GM21723 (cell line): ENCODE measurements at regions not wholly inside any gene's neighbourhood (a gene's known extent, or its start where the extent isn't known, plus 50 kb on each side); places are given as distances from the start of the nearest gene placed in this dataset.
"Not testable (repeated sequence)": the region's sequence is repeated elsewhere in the genome, so short reads cannot be mapped to it uniquely, and the experiment has no call there.

ENCODE experiments used
- ATAC-seq: cut with Tn5 transposase; IDR thresholded peaks from one replicate; pipeline ENCODE4 v1.9.1; 2021; ENCODE audit warnings: mild to moderate bottlenecking, moderate library complexity; ENCODE audit not compliant: unreplicated experiment

DNA sequence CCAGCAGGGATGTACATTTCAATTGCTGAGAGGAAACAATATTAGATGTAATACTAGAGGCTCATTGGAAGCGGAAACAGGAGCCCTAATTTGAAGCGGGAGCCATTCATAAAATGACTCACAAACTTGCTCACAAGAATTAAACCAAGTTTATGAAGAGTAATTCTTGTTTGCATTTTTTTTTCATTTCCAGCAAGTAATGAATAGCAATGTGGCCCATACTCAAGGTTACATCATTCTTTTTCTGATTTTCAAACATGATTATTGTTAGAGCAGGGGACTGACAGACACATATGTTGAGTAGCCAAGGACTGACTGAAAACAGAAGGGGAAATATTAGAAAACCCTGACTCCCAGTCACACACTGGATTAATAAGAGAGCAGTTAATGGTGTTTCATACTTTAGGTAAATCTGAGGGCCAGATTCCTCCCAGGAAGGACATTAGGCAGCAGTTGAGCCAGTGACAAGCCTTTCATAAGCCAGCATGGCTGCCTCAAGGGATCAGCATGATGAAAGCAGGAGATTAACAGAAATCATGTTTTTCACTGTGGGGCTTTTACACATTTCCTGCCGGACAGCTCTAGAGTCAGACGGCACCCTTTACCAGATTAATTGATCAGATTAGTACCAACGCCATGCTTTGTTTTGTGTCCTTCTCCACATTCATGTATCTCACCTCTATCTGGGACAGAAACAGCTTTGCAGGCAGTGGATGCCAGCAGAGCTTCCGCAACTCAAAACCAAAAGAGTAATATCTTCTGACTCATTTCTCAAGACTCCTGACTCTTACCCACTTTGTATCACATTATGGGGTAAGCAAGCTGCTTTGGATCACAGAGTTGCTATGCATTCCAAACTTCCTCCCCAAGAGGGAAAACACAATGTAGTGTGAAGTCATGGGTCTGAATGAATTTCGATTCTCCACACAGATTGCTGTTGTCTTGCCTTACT is 831.6 kb downstream of the KCNA4 start:
- ATAC-seq: no peak

DNA sequence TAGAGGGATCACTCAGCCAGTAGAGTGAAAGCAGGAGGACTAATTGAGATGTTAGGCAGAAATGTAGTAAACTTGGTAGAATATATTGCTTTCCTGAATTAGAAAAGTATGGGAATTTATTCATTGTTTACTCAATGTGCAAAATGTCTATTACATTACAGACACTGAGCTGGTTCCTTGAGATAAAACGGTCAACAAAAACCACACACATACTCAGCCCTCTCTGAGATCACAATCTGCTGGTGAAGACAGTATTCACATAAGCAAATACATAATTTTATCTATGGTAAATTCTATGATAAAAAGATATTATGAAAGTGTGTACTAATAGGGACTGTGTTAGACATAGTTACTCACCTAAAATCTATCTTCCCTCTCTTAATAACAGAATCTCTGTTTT is 833.5 kb downstream of the KCNA4 start:
- ATAC-seq: no peak

DNA sequence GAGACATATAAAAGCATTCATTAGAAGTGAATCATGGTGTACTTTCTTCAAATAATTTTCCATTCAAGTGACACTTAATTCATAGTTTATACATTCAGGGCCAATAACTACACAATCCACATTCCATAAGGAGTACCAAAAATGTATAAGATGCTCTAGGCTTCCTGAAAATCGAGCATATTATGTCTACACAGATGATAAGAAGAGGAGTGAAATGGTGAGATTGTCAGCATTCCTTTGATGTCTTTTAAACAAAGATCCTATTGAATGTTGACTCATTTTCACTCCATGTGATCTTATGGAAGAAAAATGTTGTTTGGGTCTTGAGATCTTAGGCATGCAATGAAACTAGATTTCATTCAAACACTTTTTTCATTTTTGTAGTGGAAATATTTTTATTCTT is 843.2 kb downstream of the KCNA4 start:
- no peak for ATAC-seq

DNA sequence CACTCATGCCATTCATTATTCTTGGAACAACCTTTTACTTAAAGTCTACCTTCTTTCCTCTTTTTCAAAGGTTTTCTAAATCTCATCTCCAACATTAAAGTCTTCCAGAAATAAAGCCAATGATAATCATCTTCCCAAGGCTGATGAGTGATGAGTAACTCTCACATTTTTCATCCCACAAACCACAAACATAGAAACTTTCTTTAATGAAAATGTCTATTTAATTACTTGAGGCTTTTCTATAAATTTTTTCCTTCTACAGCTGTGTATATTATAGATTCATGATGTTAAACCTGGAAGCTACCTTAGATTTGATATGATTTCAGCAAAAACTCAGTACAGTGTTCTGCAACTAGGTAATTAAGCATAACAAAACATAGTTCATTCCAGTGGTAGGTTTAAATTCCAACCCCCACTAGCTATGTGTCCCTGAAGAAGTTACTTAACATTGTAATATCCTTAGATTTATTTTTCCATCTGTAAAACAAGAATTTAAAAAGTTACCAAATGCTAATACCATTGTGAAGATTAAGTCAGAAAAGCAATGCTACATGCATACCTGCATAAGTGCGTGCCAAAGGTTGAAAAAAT is 845.4 kb downstream of the KCNA4 start:
- no peak for ATAC-seq

DNA sequence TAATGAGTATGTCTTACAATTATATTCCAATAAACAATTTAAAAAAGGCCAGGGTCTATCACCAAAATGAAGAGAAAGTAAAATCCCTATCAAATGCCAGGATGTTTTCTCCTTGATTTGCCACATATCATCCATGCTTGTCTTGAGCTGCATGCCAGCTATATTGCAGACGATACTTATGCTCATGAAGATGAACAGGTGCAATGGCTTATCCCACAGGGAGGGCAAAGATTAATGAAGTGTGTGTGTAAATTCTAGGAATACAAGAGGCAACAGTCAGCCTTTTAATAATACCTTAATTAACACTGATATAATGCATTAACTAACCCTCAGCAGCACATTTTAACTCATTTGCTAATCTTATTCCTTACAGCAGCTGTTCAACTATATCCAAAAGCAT is 850.5 kb downstream of the KCNA4 start:
- no peak for ATAC-seq

DNA sequence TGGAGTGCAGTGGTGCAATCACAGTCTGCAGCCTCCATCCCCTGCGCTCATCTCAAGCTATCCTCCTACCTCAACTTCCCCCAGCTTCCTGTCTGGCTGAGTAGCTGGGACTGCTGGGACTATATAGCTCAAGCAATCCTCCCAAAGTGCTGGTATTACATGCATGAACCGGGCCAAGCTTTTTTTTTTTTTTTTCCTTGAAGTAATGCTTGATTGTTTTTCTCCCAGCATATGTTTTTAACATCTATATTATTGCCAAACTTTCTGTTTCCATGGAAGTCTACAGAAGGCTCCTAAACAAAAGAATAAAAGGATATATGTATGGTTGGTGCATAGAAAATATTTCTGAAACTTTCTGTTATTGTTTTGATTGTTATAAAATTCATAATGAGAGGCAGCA is 853.6 kb downstream of the KCNA4 start:
- ATAC-seq: no peak

DNA sequence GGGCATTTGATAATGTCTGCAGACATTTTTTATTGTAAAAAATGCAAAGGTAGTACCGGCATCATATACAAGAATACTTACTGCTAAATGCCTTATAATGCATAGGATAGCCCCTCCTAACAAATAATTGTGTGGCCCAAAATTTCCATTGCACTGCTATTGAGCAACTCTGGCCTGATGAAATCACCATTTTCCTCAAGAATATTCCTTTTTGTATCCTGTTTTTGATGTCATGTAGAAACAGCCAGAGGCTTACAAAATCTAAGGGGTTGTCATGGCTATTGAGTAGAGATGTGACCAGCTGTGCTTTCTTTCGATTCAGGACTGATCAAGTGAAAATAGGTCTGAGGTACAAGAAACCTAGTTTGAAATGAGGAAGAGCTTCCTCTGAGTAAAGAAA is 854.3 kb downstream of the KCNA4 start:
- ATAC-seq: no peak

DNA sequence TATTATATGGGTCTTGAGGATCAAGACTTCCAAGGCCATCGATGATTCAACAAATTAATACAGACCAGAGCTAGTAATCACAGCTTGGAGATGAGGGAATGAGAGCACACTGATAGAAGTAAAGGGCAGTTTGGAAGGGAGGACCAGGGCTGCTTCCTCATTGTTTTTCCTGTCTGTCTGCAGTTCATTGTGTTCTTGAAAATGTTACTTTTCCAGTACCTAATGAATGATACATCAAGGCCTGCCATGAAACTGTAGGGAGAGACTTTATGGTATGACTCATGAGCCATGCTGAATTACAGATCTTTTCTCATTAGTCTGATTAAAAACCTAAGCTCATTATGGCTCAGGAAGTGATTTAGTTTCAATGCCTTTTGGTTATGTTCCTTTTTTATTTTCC is 855.6 kb downstream of the KCNA4 start:
- no peak for ATAC-seq

DNA sequence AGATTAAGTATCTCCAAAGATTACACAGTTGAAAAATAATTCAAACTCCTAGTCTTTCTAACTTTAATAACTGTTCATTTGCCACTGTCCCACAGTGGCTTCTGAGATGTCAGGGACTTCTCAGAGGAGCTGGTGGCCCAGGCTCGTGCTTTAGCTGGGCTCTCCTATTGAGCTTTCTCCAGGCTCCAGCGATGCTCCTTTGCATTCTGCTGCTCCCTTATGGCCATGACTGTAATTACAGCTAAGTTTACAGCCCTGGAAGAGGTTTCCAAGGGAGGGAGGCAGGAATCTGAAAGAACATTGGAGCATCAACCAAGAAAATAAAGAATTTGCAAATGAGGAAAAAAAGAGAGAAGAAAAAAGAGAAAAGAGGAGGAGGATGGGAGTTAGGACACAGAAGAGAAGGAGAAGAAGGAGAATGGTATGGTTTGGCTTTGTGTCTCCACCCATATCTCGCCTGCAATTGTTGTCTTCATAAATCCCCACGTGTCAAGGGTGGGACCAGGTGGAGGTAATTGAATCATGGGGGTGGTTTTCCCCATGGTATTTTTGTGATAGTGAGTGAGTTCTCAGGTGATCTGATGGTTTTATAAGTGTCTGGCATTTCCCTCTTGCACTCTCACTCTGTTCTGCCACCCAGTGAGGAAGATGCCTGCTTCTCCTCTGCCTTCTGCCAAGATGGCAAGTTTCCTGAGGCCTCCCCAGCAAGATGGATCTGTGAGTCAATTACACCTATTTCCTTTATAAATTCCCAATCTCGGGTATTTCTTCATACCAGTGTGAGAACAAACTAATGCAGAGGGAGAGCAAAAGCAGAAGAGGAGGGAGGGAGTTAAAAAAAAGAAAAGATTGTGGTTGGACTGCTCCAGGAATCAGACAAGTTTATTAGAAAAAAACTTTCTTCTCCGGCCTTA is 857.0 kb downstream of the KCNA4 start:
- peak; percentile 72 for ATAC-seq

DNA sequence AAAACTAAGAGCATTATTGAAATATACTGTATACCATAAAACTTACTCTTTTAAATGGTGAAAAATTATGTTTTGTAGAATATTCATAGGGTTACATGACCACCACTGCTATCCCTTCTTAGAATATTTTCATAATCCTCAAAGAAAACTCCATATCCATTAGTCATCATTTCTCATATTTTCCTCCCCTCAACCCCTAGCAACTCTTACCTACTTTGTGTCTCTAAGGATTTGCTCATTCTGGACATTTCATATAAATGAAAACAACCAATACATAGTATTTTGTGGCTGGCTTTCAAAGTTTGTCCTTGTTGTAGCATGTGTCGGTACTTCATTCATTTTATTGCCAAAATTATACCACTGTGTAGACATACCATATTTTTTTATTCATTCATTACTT is 863.8 kb downstream of the KCNA4 start:
- ATAC-seq: no peak

DNA sequence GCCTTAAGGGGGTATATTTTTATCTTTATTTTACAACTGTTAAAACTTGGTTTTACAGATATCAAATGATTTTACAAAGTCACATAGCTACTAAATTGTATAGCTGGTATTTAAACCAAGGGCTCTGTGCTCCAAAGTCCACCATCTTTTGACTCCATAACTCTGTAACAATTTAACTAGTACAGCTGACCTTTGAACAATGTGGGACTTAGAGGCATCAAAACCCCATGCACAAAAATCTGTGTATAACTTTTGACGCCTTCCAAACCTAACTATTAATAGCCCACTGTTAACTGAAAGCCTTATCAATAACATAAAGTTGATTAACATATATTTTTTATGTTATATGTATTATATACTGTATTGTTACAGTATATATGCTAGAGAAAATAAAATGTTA is 874.3 kb downstream of the KCNA4 start:
- ATAC-seq: not testable (repeated sequence)

DNA sequence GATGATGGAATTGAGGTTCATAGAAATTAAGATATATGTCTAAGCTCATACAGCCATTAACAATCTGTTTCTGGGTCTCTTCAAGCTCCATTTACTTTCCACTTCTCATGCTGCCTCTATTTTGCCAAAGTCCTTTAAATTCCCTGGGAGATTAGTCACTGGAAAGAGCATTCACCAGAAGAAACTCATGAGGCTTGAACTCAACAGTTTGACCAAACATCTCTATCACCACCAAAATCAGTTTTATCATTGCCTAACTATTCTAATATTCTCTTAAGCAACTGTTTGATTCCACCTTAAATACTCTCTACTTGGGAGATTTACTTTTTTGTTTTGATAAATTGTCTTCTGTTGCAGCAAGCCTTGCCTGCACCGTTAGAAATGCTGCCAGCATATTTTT is 881.3 kb downstream of the KCNA4 start:
- ATAC-seq: no peak

DNA sequence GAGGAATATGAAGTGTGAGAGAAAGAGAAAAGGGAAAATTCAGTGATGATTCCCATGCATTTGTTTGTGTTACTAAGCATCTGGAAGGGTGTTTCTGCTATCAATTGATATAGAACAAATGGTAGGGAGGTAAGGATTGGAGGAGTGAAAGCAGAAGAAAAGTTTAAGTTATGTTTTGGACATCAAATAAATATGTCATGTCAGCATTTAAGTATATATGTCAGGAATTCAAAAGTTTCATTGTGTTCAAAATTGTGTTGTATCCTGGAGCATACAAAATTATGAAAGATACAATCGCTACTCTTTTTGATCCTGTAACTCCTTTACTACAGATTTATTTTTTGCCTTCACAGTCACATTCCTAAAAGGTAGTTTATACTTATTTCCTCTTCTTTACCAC is 885.8 kb downstream of the KCNA4 start:
- ATAC-seq: no peak

DNA sequence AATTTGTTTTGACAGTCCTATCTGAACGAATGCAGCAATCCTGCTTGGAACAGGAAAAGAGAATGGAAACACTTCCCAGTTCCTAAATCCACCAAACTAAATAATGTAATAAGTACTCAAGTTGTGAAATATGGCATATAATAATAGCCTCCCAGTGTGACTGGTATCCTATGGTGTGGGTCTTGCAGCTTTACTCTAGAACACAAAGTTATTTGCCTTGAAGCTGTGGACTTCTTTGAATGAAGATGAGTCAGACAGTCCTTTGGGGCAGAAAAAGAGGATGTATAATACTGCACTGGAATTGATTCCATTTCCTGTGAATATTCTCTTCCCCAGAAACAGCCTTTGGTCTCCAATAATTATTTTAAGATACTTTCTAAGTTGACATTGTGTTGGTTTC is 887.0 kb downstream of the KCNA4 start:
- no peak for ATAC-seq

DNA sequence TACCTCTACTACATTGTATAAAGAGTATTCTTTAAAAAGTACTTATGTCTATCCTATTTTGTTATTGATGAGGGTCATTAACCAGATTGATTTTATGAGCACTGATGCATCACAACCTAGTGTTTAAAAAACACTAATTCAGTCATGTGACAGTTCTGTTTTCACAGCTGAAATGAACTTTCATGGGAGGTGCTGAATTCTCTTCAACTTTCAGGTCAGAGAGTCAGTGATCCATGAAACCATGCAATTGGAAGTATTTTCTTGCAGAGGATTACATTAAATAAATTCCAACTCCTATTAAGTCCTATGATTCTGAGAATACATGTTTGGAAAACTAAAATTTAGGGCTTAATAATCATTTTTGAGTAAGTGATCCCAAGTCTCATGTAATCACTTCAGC is 889.4 kb downstream of the KCNA4 start:
- no peak for ATAC-seq

DNA sequence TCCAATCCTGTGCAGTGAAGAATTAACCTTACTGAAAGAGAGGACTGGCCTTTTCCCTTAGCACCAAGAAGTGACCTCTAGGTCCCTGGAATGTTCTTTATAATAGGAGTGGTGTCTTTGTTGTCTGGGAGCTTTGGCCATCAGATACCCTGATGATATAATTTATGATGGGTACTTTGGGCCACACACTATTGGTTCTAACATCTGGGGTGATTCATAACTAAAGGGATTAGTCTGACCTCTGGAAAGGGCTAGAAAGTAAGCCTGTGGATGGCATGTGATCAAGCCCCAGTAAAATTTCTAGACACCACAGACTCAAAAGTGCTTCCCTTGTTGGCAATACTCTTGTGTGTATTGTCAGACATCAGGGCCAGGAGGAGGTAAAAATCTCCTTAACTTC is 891.2 kb downstream of the KCNA4 start:
- no peak for ATAC-seq

DNA sequence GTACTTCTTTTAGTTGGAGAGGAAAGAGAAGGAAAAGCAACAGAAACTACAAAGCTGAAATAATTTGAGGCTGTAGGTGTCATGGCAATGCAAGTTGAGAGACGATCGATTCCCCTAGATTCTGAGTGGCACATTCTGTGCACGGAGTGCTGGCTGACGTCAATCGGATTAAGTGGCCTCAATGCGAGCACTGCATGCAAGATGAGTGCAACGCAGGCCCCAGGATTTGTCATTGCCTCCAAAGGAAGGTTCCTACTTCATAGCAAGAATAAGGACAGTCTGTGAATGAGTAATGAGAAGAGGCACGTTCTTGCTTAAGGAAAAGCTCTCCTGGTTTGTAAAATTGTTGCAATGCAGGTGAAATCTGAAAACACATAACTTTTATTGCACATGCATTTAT is 892.4 kb downstream of the KCNA4 start:
- ATAC-seq: no peak

DNA sequence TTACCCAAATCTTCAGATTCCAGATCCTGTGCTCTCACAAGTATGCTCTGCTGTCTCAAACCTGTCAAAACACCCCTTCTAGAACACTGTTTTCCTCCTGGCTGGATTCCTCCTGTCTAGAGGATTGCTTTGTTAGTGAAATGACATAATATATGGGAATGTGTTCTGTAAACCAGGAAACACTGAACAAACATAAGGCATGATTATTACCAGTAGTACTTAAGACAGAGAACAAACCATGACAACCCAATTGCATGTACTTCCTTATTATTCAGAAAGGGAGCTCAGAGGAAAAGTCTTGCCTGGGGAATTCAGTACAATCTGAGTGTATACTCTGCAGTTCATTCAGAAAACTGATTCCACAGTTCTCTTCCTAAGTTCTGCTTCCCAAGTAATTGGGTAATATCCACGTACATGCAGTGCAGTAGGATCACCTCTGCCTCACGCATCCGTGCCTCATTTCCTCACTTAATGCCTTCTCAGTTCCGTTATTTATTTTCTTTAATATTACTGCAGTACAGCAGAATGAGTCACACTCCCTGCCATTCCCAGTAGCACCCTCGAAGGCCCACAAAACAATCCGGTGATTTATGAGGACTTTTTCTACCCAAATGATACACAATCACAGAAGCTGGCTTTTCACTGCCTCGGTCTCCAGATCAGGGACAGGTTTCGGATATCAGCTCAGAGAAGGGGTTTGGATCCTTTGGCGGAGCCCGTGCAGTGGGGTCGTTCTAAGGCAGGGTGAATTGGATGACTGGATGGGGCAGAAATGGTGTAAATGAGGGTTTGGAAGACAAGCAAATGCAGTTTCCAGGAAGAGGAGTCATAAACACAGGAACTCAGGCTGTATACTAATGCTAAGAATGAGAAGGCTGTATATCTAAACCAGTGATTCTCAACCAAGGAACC is 896.9 kb downstream of the KCNA4 start:
- no peak for ATAC-seq

DNA sequence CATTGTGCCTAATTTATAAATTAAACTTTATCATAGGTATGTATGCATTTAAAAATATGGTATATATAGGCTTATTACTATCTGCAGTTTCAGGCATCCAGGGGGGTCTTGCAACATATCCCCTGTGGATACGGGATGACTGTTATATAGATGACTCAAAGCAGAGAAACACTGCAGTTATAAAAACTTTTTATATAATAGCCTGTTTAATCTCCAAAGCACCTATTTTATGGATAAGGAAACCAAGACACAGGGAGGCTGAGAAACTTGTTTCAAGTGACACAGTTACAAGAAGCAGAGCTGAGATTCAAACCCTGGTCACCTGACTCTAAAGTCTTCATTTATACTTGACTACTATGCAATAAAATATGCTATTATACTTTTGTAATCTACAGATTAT is 897.7 kb downstream of the KCNA4 start:
- no peak for ATAC-seq

DNA sequence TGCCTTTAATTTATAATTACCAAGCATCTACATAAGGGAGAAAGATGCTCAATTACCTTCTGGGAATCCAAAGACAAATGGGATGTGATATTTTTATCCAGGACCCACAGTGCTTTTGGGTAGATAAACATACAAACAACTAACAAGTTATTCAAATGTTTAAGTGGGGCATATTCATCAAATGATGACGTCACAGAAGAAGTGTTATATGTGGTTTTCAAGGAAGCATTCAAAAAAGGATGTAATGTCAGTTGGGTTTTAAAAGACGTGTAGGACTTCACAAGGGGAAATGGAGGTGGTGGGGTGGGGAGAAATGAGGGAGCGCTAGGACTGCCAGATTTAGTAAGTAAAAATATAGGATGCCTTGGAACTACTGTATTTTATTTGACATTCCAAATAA is 915.9 kb downstream of the KCNA4 start:
- no peak for ATAC-seq
